HUES64 (cell line): ENCODE measurements at regions not wholly inside any gene's neighbourhood (a gene's known extent, or its start where the extent isn't known, plus 50 kb on each side); places are given as distances from the start of the nearest gene placed in this dataset.

Source experiments
- H3K27ac ChIP-seq: 2 replicates; pipeline ENCODE4 v1.7.0; 2013; ENCODE audit warnings: low read depth, low read length, inconsistent platforms
- H3K27me3 ChIP-seq: 2 replicates; pipeline ENCODE4 v1.6.1; 2013; ENCODE audit warnings: mild to moderate bottlenecking, low read length; ENCODE audit not compliant: insufficient read depth
- H3K36me3 ChIP-seq: 2 replicates; pipeline ENCODE4 v1.6.1; 2013; ENCODE audit warnings: mild to moderate bottlenecking, low read length; ENCODE audit not compliant: insufficient read depth
- H3K4me1 ChIP-seq: 2 replicates; pipeline ENCODE4 v1.6.1; 2013; ENCODE audit warnings: mild to moderate bottlenecking, low read length, moderate library complexity; ENCODE audit not compliant: insufficient read depth
- H3K4me3 ChIP-seq: 2 replicates; pipeline ENCODE4 v1.5.1; 2013; ENCODE audit warnings: mild to moderate bottlenecking, low read length, moderate library complexity
- H3K9ac ChIP-seq: 2 replicates; pipeline ENCODE4 v1.6.1; 2013; ENCODE audit warnings: mild to moderate bottlenecking, low read depth, low read length
- H3K9me3 ChIP-seq: 2 replicates; pipeline ENCODE4 v1.6.1; 2013; ENCODE audit warnings: low read depth, low read length; ENCODE audit not compliant: insufficient read depth
- WGBS: fragments of 150-250, 120-280 bp; methylation state at CpG from one replicate; pipeline ENCODE4 v1.1.7; 2013; ENCODE audit warnings: missing lambda C conversion rate; 5-methylcytosine and 5-hydroxymethylcytosine counted together

DNA sequence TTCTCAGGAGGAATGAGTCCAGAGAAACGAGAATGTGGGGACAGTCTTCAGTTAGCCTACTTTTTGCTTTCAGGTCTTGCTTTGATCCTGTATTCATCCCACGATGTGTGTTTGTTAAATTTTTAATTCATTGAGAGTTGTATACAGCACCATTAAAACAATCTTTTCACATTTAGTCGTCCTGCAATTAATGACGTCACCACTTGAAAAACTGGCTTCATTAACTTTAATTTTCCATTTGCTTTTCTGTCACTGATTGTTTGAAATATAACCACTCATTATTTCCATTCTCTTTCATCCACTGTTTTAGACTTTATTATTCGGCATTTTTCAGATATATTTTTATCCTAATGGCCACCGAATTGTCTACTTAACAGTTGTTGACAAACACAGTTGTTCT, 146.9 kb downstream of the TFEC start:
- Histone ChIP-seq H3K4me3 (no peak overlapping the region), H3K36me3 (no peaks in the 10 kb centered on the region), H3K4me1 (no peaks in the 10 kb centered on the region), H3K27me3 (no peaks in the 10 kb centered on the region), H3K9me3 (no peaks in the 10 kb centered on the region), H3K9ac (no peak overlapping the region), H3K27ac (no peak overlapping the region)
- whole genome bisulfite sequencing, result 92% methylated on average over 6 of the region's 6 CpGs

DNA sequence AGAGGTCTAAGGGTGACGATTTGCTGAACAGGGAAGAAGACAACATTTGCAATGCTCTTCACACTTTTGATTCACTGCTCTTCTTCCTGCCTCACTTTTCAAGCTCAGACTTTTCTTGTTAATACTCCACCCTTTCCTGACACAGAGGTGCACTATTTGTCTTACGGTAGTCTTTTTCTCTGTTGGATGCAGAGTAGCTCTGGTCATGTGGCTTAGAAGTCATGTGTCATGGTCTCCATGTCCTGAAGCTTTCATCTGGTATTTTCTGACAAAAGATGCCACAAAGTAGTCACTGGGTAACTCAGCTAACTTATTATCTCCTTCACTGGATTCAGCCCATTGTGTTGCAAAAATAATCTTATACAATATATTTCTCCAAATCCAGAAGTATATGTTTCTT, 149.1 kb downstream of the TFEC start:
- 95% methylated on average over 2 of the region's 2 CpGs for WGBS
- Histone ChIP-seq H3K9ac (no peak overlapping the region), H3K27ac (no peak overlapping the region), H3K4me3 (no peak overlapping the region), H3K27me3 (no peaks in the 10 kb centered on the region), H3K36me3 (no peaks in the 10 kb centered on the region), H3K4me1 (no peaks in the 10 kb centered on the region), H3K9me3 (no peaks in the 10 kb centered on the region)

DNA sequence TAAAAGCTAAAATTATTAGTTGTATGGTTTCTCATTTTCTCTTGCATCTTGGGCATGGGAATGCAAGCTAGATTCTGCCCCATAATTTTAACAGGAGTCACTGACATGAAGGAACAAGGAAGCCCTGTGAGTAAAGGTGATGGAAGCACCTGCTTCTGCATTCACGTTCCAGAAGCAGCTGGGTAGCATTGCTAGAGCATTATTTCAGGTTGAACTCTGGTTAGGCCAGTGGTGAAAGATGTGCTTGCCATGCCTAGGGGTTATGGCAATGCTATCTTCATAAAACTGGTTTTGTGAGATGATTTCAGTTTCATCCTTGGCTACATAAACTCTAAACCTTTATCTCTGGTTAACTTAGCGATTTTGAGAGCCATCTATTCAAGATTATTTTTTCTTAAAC, 151.4 kb downstream of the TFEC start:
- no peaks in the 10 kb centered on the region for H3K36me3 ChIP-seq
- no peaks in the 10 kb centered on the region for H3K9me3 ChIP-seq
- H3K9ac ChIP-seq, result no peak overlapping the region
- H3K27ac ChIP-seq, result no peak overlapping the region
- H3K27me3 ChIP-seq, result no peaks in the 10 kb centered on the region
- H3K4me1 ChIP-seq, result no peaks in the 10 kb centered on the region
- no peak overlapping the region for H3K4me3 ChIP-seq
- 94% methylated on average over 2 of the region's 2 CpGs for WGBS

DNA sequence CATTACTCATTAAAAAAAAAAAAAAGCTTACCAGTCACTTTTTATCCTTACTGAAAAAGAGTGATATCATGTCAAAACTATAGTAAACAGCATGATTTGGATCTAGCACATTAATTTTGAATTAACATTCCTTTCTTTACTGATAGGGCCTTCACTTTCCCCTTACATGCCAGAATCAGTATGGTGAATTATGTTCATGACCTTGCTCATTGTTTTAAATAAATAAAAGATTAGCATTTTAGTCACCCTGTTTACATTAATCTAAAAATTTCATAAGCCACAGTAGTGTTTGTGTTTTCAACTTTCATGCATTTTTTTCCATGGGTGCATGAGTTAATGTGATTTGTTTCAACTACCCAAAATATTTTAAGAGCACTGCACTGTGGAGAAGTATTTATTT, 160.8 kb downstream of the TFEC start:
- H3K27me3 ChIP-seq, result no peaks in the 10 kb centered on the region
- H3K9me3 ChIP-seq, result no peaks in the 10 kb centered on the region
- no peak overlapping the region for H3K4me3 ChIP-seq
- H3K9ac ChIP-seq, result no peak overlapping the region
- no peak overlapping the region for H3K27ac ChIP-seq
- no peaks in the 10 kb centered on the region for H3K4me1 ChIP-seq
- no peaks in the 10 kb centered on the region for H3K36me3 ChIP-seq

DNA sequence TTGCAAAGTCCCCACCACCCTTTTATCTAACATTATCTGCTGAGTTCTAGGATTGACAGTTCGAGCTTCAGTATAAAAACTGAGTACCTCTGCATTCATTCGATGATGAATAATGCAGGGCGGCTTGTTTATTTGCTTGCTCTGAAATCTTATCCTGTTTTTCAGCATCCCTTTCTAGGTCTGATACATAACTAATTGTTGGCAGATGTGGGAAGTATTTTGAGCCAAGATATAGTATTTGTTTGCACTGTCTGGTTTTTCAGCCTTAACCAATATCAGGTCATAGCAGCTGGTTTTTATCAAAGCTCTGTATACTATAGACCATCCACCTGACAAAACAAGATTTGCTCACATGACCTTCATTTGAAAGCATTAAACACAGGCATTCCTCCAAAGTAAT, 161.4 kb downstream of the TFEC start:
- no peak overlapping the region for H3K4me3 ChIP-seq
- 95% methylated on average over 3 of the region's 3 CpGs for WGBS
- no peaks in the 10 kb centered on the region for H3K4me1 ChIP-seq
- no peak overlapping the region for H3K9ac ChIP-seq
- H3K27ac ChIP-seq, result no peak overlapping the region
- no peaks in the 10 kb centered on the region for H3K9me3 ChIP-seq
- no peaks in the 10 kb centered on the region for H3K27me3 ChIP-seq
- no peaks in the 10 kb centered on the region for H3K36me3 ChIP-seq

DNA sequence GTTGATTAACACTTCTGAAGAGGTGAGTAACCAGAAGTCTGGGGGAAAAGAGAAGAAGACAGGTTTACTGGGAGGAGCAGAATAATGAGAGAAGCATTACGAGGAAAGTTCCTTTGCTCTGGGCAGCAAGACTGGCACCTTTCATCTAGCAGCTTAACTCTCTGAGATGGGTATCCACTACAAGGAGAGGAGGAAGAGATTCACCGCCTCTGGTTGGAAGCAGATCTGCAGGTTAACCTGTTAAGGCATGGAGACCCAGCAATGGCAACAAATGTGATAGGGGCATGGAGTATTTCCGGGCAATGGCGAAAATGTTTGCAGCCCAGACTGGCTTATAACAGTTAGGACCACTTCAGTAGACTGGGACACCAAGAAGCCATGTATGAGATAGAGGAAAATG, 162.2 kb downstream of the TFEC start:
- no peak overlapping the region for H3K9ac ChIP-seq
- no peak overlapping the region for H3K4me3 ChIP-seq
- no peak overlapping the region for H3K27ac ChIP-seq
- no peaks in the 10 kb centered on the region for H3K27me3 ChIP-seq
- 95% methylated on average over 4 of the region's 4 CpGs for WGBS
- H3K36me3 ChIP-seq, result no peaks in the 10 kb centered on the region
- no peaks in the 10 kb centered on the region for H3K4me1 ChIP-seq
- no peaks in the 10 kb centered on the region for H3K9me3 ChIP-seq

DNA sequence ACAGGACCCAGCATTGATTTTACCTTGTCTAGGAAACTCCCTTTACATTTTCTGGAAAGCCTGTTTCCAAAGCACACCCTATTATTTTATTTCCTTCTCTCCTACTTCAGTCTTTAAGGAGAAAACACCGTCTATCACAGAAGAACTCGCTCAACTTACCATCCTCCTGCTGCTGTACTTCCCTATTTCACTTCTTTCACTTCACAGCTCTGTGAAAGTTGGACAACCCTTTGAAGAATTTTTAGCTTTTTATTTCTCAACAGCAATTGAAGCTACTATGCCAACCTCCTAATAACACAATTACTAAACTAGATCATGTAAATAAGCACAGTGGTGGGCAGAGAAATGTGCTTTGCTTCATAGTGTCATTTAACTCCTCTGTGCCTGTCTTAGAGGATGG, 166.5 kb downstream of the TFEC start:
- no peaks in the 10 kb centered on the region for H3K9me3 ChIP-seq
- 94% methylated on average over 2 of the region's 2 CpGs for whole genome bisulfite sequencing
- no peak overlapping the region for H3K9ac ChIP-seq
- no peaks in the 10 kb centered on the region for H3K36me3 ChIP-seq
- H3K27ac ChIP-seq, result no peak overlapping the region
- H3K4me3 ChIP-seq, result no peak overlapping the region
- no peaks in the 10 kb centered on the region for H3K4me1 ChIP-seq
- H3K27me3 ChIP-seq, result no peaks in the 10 kb centered on the region

DNA sequence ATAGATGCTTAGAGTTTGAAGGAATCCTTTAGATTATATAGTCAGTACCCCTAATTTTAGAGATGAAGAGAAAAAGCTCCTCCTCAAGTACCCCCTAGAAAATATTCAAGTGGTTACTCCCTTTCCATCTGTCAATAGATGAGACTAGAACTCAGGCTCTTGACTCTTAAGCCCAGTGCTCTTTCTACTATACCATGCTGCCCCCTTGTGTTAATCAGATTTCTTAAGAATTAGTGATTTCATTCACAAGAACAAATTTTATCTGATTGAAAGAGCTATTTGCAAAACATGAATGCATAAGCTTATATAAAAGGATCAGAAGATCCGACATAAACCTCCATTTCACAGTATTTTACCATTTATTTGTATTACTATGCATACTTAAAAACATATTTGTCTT, 179.3 kb downstream of the TFEC start:
- H3K4me1 ChIP-seq, result no peaks in the 10 kb centered on the region
- WGBS, result no CpG with 5 or more reads among the region's 1 CpG
- H3K27me3 ChIP-seq, result no peaks in the 10 kb centered on the region
- H3K9me3 ChIP-seq, result no peaks in the 10 kb centered on the region
- H3K9ac ChIP-seq, result no peak overlapping the region
- H3K36me3 ChIP-seq, result no peaks in the 10 kb centered on the region
- no peak overlapping the region for H3K27ac ChIP-seq
- no peak overlapping the region for H3K4me3 ChIP-seq

DNA sequence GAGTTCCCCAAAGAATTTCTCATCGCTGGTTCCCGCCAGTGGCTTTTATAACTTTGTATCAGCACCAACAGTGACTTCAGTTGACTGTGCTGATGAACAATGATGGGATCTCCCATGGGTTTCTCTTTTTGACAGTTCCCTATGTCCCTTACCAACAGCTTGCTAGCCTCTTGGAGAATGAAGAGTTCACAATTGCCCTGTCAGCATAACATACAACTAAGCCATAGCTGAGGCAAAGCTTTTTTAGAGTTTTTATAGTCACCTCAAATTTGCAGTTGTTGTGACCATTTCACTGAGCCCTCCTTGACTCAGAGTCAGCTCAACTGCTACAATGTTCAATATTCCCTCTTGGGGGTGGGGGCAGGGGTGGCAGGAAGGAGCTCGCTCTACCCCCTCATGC, 179.8 kb downstream of the TFEC start:
- H3K36me3 ChIP-seq, result no peaks in the 10 kb centered on the region
- H3K9me3 ChIP-seq, result no peaks in the 10 kb centered on the region
- H3K27me3 ChIP-seq, result no peaks in the 10 kb centered on the region
- no peak overlapping the region for H3K27ac ChIP-seq
- no peaks in the 10 kb centered on the region for H3K4me1 ChIP-seq
- H3K4me3 ChIP-seq, result no peak overlapping the region
- WGBS, result 92% methylated on average over 2 of the region's 3 CpGs
- H3K9ac ChIP-seq, result no peak overlapping the region

DNA sequence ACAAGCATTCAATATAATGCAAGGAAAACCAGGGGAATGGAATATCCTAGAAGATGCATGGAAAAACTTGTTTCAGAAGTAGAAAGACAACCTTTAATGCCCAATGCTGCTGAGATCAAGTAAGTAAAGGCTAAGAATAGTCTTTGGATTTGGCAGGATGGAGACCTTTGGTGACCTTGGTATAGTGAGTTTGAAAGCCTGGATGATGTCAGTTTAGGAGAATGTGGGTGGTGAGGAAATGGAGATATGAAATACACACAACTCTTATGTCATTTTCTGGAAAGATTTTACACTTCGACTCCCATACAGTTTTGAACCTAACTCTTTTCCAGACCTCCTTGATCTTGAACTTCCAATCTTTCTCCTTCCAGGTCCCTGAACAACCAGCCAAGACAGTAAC, 185.7 kb downstream of the TFEC start:
- Histone ChIP-seq H3K9ac (no peak overlapping the region), H3K27ac (no peak overlapping the region), H3K36me3 (no peaks in the 10 kb centered on the region), H3K4me3 (no peak overlapping the region), H3K27me3 (no peaks in the 10 kb centered on the region), H3K4me1 (no peaks in the 10 kb centered on the region), H3K9me3 (no peaks in the 10 kb centered on the region)
- WGBS, result 96% methylated on average over 1 of the region's 1 CpG

DNA sequence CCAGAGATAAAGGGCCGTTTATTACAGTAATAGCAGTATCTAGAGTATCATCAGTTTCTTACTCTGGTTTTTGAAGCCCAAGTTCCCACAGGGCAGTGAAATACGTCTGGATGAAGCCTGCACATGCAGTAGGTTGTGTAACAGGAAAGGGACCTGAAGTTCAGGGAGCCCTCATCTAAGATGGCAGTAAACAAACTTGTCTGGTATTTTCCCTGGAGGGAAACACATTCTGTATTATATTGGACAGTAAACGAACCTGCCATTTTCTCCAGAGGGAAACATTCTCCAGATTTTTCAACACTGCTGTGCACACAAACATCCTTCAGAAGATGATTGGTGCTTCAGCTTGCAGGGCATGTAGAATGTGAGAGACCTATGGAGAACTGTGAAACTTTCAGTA, 189.9 kb downstream of the TFEC start:
- Histone ChIP-seq H3K9me3 (no peaks in the 10 kb centered on the region), H3K36me3 (no peaks in the 10 kb centered on the region), H3K4me3 (no peak overlapping the region), H3K4me1 (no peaks in the 10 kb centered on the region), H3K9ac (no peak overlapping the region), H3K27ac (no peak overlapping the region), H3K27me3 (no peaks in the 10 kb centered on the region)
- WGBS, result 91% methylated on average over 3 of the region's 3 CpGs

DNA sequence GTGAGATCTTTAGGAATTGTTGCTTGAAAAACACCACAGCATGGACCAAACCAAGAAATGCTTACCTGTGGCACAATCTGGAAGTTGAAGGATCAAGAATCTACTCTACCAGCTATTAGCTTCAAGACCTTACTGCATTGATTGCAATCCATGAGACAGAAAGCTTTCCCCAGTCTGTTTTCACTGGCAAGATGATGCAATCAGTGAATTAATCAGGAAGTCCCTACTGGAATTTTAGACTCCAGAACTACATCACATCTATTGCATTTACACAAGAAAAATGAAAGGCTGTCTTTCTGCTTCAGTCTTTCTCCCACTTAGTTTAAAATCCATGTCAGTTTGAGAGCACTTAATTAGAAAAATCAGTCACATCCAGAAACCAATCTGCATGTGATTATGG, 191.7 kb downstream of the TFEC start:
- Histone ChIP-seq H3K27me3 (no peaks in the 10 kb centered on the region), H3K36me3 (no peaks in the 10 kb centered on the region), H3K9ac (no peak overlapping the region), H3K27ac (no peak overlapping the region), H3K4me1 (no peaks in the 10 kb centered on the region), H3K4me3 (no peak overlapping the region), H3K9me3 (no peaks in the 10 kb centered on the region)
